B cell (primary cell): ENCODE measurements at regions not wholly inside any gene's neighbourhood (a gene's known extent, or its start where the extent isn't known, plus 50 kb on each side); places are given as distances from the start of the nearest gene placed in this dataset.

Source experiments
- ATAC-seq: fragments of 200-7000 bp; cut with Tn5 transposase; one replicate; pipeline ENCODE4 v1.10.0; 2021; ENCODE audit warnings: low read depth, mild to moderate bottlenecking, moderate number of reproducible peaks, moderate library complexity
- CTCF ChIA-PET: fragments of 350-600 bp; sonication (Branson Sonifier 250); formaldehyde crosslinking; loops from one replicate; lab custom pipeline; 2021; ENCODE audit warnings: antibody characterized with exemption, inconsistent platforms; lab: Charles Lee
- POLR2A ChIA-PET: fragments of 350-600 bp; sonication (Branson Sonifier 250); formaldehyde crosslinking; loops from one replicate; lab custom pipeline; 2021; ENCODE audit warnings: antibody characterized with exemption; lab: Charles Lee
- DNase-seq: peaks from one replicate; pipeline ENCODE4 v3.0.0; 2013
- H2AFZ ChIP-seq: 2 replicates; pipeline ENCODE4 v1.6.1; 2012; ENCODE audit warnings: mild to moderate bottlenecking, low read depth, low read length; ENCODE audit not compliant: insufficient read depth, poor library complexity, severe bottlenecking
- H3K27ac ChIP-seq, 2 donors: 1 replicate in 1 of 2; 2 replicates in 1 of 2; pipeline ENCODE4 v1.5.1; 2012 to 2013; ENCODE audit warnings: low read length in 2 of 2, mild to moderate bottlenecking in 2 of 2, moderate library complexity in 1 of 2
- H3K27me3 ChIP-seq, 4 experiments: fragments of 200-600 bp in 1 of 4; sonication (generic) in 1 of 4; replicated peaks in 1 of 4; 1 replicate in 2 of 4; 2 replicates in 2 of 4; pipeline versions ENCODE4 v1.6.1 to v1.7.0; 2013 to 2016; ENCODE audit warnings: low read length in 3 of 4, mild to moderate bottlenecking in 2 of 4, mixed read lengths in 1 of 4, moderate library complexity in 1 of 4; ENCODE audit not compliant: insufficient read depth in 4 of 4, control insufficient read depth in 3 of 4; ENCODE audit errors: control extremely low read depth in 1 of 4
- H3K36me3 ChIP-seq, 2 experiments: replicated peaks in 1 of 2; 1 replicate in 1 of 2; 2 replicates in 1 of 2; pipeline versions ENCODE4 v1.6.1 to v1.7.1; 2013; ENCODE audit warnings: low read length in 1 of 2; ENCODE audit not compliant: insufficient read depth in 2 of 2, control insufficient read depth in 1 of 2; ENCODE audit errors: control extremely low read depth in 1 of 2, extremely low read depth in 1 of 2
- H3K4me1 ChIP-seq, 2 donors: fragments of 200-600 bp in 1 of 2; sonication (generic) in 1 of 2; 1 replicate in 1 of 2; 2 replicates in 1 of 2; pipeline versions ENCODE4 v1.5.1 to v1.6.1; 2013 to 2017; ENCODE audit warnings: low read length in 2 of 2; ENCODE audit not compliant: control insufficient read depth in 2 of 2, insufficient read depth in 2 of 2
- H3K4me2 ChIP-seq: replicated peaks from 2 replicates; pipeline ENCODE3; 2012; ENCODE audit warnings: mild to moderate bottlenecking, low read depth, low read length; ENCODE audit not compliant: poor library complexity, severe bottlenecking
- H3K4me3 ChIP-seq, 5 experiments: fragments of 200-600 bp in 1 of 5; sonication (generic) in 1 of 5; 1 replicate in 3 of 5; 2 replicates in 2 of 5; pipeline versions ENCODE4 v1.5.1 to v1.7.0; 2011 to 2016; ENCODE audit warnings: low read length in 4 of 5, mild to moderate bottlenecking in 4 of 5, low read depth in 2 of 5, control low read depth in 1 of 5, moderate library complexity in 1 of 5; ENCODE audit not compliant: insufficient read depth in 1 of 5; ENCODE audit errors: control extremely low read depth in 1 of 5, extremely low read depth in 1 of 5
- H3K79me2 ChIP-seq: fragments of 200-600 bp; sonication (generic); one replicate; pipeline ENCODE4 v1.6.0; 2016; ENCODE audit warnings: low read length; ENCODE audit not compliant: control insufficient read depth, insufficient read depth
- H3K9ac ChIP-seq: fragments of 200-600 bp; sonication (generic); 2 replicates; pipeline ENCODE4 v1.6.1; 2017; ENCODE audit warnings: mild to moderate bottlenecking, low read length, moderate library complexity
- H3K9me3 ChIP-seq, 3 donors: one replicate each; pipeline versions ENCODE4 v1.6.1 to v1.7.1; 2013; ENCODE audit warnings: low read length in 2 of 3; ENCODE audit not compliant: control insufficient read depth in 2 of 3, insufficient read depth in 1 of 3; ENCODE audit errors: control extremely low read depth in 1 of 3
- H4K20me1 ChIP-seq: 2 replicates; pipeline ENCODE4 v1.6.0; 2012; ENCODE audit warnings: mild to moderate bottlenecking, low read length; ENCODE audit not compliant: insufficient read depth, control insufficient read depth, poor library complexity, severe bottlenecking
- H3K27ac Mint-ChIP-seq: one replicate; pipeline ENCODE4 v1.8.0; 2021; ENCODE audit warnings: mixed read lengths
- H3K27me3 Mint-ChIP-seq: one replicate; pipeline ENCODE4 v1.8.0; 2021; ENCODE audit warnings: mixed read lengths
- H3K4me1 Mint-ChIP-seq: one replicate; pipeline ENCODE4 v1.8.0; 2021; ENCODE audit warnings: mixed read lengths
- H3K4me3 Mint-ChIP-seq: one replicate; pipeline ENCODE4 v1.8.0; 2021; ENCODE audit warnings: mixed read lengths
- H3K9me3 Mint-ChIP-seq: one replicate; pipeline ENCODE4 v1.8.0; 2022; ENCODE audit warnings: mixed read lengths; ENCODE audit not compliant: insufficient read depth
- CTCF ChIP-seq: fragments of 200-600 bp; IDR thresholded peaks from one replicate; pipeline ENCODE4 v1.8.0; 2022; ENCODE audit warnings: antibody characterized with exemption, mild to moderate bottlenecking
- EZH2 ChIP-seq: IDR thresholded peaks from 2 replicates; pipeline ENCODE4 v1.6.1; 2012; ENCODE audit warnings: borderline replicate concordance, low read depth, mild to moderate bottlenecking, moderate library complexity, low read length; ENCODE audit not compliant: insufficient read depth, poor library complexity, severe bottlenecking
- WGBS: methylation state at CpG from one replicate; pipeline ENCODE4 v1.1.5; 2013; ENCODE audit warnings: missing lambda C conversion rate; ENCODE audit not compliant: insufficient coverage; 5-methylcytosine and 5-hydroxymethylcytosine counted together
- intact Hi-C: fragments of 100-400 bp; cut with micrococcal nuclease; formaldehyde crosslinking; loops from one replicate; pipeline ENCODE4 v1.10.0; 2022

GRCh38 chr5:130268489-130268888 is 364.2 kb downstream of the CHSY3 start:
- H3K4me3 Mint-ChIP-seq: no peak overlapping the region
- Histone ChIP-seq H3K27ac (no peak overlapping the region), H3K4me1 (no peaks in the 10 kb centered on the region), H3K4me2 (no peak overlapping the region), H3K36me3 (no peaks in the 10 kb centered on the region), H3K27me3 (no peaks in the 10 kb centered on the region), H4K20me1 (no peaks in the 10 kb centered on the region), H3K79me2 (no peaks in the 10 kb centered on the region), H3K9me3 (no peaks in the 10 kb centered on the region), H3K9ac (no peak overlapping the region), H3K4me3 (no peak overlapping the region), H2AFZ (no peak overlapping the region)
- no peaks in the 10 kb centered on the region for H3K9me3 Mint-ChIP-seq
- no CpG with 5 or more reads among the region's 2 CpGs for WGBS
- CTCF ChIA-PET: no interaction called here
- TF ChIP-seq CTCF (no peak), EZH2 (no peak)
- POLR2A ChIA-PET: no interaction called here
- no peak overlapping the region for H3K27ac Mint-ChIP-seq
- intact Hi-C loops: no loop called here
- no peak for DNase-seq
- H3K4me1 Mint-ChIP-seq: no peaks in the 10 kb centered on the region
- ATAC-seq: no peak
- H3K27me3 Mint-ChIP-seq: no peaks in the 10 kb centered on the region

DNA sequence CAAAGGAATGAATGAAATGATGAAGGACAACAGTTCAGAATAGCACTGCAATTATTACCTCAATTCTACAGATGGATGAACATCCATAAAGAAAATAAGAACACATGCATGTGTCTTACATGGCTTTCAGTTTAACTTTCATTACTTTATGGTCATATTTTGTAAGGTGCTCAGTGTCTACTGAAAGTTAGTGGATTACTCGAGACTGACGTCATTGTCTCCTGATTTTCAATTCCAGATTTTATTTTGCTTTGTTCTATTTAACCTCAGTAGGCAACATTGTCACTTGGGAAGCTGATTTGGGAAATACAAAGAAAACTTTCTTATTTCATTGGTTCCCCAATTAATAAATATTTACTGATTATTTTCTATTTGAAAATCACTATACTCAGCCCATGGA is 363.7 kb downstream of the CHSY3 start:
- Histone ChIP-seq H3K27me3 (no peaks in the 10 kb centered on the region), H3K27ac (no peak overlapping the region)
- ATAC-seq: no peak

More for the DNA sequence above, 363.7 kb downstream of the CHSY3 start:
- no peaks in the 10 kb centered on the region for H3K9me3 Mint-ChIP-seq
- no peaks in the 10 kb centered on the region for H4K20me1 ChIP-seq
- no peaks in the 10 kb centered on the region for H3K4me1 ChIP-seq
- ChIA-PET CTCF (no interaction called here), POLR2A (no interaction called here)
- H3K4me3 Mint-ChIP-seq: no peak overlapping the region
- H3K9ac ChIP-seq: no peak overlapping the region
- H3K4me2 ChIP-seq: no peak overlapping the region
- H3K4me3 ChIP-seq: no peak overlapping the region
- H3K79me2 ChIP-seq: no peaks in the 10 kb centered on the region
- H3K9me3 ChIP-seq: no peaks in the 10 kb centered on the region
- no CpG with 5 or more reads among the region's 2 CpGs for WGBS
- intact Hi-C loops: no loop called here
- DNase-seq: no peak
- H3K27ac Mint-ChIP-seq: no peak overlapping the region
- H3K27me3 Mint-ChIP-seq: no peaks in the 10 kb centered on the region
- H3K36me3 ChIP-seq: no peaks in the 10 kb centered on the region
- no peak overlapping the region for H2AFZ ChIP-seq
- TF ChIP-seq CTCF (no peak), EZH2 (no peak)
- H3K4me1 Mint-ChIP-seq: no peaks in the 10 kb centered on the region
